ENCODE measurements at regions not wholly inside any gene's neighbourhood (a gene's known extent, or its start where the extent isn't known, plus 50 kb on each side); places are given as distances from the start of the nearest gene placed in this dataset.
"Not testable (repeated sequence)": the region's sequence is repeated elsewhere in the genome, so short reads cannot be mapped to it uniquely, and the experiment has no call there.

- no peak for DNase-seq
Measured at GRCh38 chr2:13628122-13628521, 911.4 kb downstream of the TRIB2 start.

GRCh38 chr2:13638181-13638580 lies 921.4 kb downstream of the TRIB2 start:
- no peak for DNase-seq

DNA sequence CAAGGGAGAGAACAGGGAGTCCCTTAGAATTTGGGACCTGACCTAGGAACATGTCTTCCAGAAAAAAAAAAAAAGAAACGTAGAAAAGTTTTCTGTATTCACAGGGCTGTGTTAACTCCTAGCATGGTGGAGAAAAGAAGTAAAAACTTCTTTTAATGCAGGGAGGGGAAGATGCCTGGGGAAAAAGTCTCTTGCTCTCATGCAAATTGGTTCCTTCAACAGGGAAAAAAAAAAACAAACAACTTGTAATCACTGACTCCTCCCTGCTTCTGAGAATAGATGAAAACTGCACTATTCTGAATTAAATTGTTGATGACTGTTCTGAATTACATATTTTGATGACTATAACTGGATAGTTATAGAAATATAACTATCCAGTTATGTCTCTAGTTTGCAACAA lies 933.2 kb downstream of the TRIB2 start:
- no peak for DNase-seq

DNA sequence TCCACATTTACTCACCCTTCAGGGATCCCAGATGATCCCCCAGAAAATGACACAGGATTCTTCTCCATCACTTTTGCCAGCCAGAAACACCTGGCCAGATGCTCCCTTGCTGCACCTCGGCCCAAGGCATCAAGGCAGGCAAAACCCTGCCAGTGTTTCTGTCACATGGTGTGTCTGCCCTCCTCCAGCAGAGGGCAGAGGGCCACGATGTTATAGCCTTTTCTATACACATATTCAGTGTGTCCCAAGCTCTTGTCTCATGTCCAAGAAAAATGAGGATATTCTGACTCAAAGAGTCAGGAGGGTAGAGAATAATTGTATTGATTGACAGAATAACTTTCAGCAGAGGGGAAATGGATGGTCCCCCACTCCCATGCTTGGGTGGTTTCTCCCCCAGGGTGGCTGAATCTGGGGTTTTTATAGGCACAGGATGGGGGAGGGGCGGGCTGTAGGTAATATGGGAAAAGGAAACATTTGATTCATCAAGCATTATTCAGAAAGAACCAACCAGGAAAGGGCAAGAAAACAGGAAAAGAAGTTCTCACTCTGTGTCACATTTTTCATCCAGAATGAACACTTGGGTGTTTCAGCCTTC lies 933.9 kb downstream of the TRIB2 start:
- DNase-seq, result no peak

DNA sequence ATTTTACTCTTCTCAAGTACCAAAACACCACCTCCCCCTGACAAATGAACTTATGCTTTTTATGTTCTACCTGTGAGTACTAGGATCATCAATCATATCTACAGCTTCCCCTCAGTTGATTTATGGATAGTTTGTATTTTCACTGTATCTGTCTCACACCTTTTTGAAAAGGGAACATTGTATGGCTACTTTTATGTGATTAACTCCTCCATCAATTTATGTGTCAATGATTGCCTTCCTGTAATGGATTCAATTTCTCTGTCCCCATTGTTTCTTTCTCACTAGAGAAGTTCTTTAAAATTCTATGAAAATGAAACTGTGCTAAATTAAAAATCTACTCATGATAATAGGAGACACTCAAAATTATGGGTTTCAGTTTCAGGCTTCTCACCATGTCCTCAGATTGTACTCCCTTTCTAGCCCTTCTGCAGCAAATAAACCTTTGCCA lies 935.0 kb downstream of the TRIB2 start:
- no peak for DNase-seq

DNA sequence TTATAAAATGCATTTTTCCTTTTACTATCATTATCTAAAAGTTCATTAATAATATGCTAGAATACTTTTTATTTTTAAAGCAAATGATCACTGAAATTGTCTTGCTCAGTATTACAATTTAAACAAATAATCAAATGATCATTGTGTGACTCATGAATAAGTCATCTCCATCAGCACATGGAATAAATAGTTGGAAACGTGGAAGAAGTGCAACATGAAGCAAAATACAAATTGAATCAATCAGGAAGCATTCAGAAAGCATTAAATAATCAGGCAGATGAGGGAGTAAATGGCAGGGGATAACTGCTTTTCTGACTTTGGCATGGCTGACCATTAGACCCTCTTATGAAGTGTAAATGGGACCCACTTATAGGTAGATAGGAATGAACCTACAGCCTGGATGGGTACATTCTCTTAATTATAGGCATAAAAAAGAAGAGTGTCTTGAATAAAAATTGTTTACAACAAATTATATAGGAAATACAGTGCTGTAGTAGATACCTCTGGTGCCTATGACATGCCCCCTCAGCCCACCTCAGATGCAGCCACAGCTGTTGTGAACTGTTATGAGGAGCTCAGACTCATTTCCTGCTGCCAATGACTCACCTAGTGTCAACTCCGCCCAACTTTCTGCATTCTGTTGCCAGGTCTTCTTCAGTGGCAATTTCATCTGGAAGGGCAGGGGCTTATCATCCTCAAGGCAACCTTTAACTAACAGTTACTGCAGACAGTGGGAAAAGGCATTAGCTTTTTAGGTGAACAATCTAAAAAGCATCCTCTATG lies 936.0 kb downstream of the TRIB2 start:
- no peak for DNase-seq

- DNase-seq, result no peak
Measured at GRCh38 chr2:13654416-13654815, 937.7 kb downstream of the TRIB2 start.

DNA sequence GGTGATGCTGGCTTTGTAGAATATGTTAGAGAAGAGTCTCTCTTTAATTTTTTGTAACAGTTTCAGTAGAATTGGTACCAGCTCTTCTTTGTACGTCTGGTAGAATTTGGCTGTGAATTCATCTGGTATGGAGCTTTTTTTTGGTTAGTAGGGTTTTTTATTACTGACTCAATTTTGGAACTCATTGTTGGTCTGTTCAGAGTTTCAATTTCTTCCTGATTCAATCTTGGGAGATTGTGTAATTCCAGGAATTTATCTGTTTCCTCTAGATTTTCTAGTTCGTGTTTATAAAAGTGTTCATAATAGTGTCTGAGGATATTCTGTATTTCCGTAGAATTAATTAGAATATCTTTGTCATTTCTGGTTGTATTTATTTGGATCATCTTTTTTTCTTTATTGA lies 943.5 kb downstream of the TRIB2 start:
- no peak for DNase-seq

- no peak for DNase-seq
Measured at GRCh38 chr2:13662055-13662454, 945.3 kb downstream of the TRIB2 start.

GRCh38 chr2:13666582-13667414 lies 950.1 kb downstream of the TRIB2 start:
- no peak for DNase-seq

DNA sequence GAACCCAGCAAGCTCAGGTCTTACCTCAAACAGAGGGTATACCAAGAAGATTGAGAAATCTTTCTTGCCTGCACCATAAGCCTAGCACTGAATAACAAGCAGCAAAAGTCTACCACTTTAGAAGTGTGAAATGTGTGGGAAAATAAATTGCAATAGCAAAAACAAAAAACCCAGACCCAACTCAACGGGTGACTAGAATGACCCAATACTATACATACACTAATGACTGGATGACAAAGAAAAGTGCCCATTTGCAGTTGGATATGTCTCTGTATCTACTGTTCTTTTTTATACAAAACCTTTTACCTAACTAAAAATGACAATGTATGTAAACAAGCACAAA lies 950.6 kb downstream of the TRIB2 start:
- DNase-seq, result no peak

GRCh38 chr2:13669607-13670006 lies 952.9 kb downstream of the TRIB2 start:
- no peak for DNase-seq

DNA sequence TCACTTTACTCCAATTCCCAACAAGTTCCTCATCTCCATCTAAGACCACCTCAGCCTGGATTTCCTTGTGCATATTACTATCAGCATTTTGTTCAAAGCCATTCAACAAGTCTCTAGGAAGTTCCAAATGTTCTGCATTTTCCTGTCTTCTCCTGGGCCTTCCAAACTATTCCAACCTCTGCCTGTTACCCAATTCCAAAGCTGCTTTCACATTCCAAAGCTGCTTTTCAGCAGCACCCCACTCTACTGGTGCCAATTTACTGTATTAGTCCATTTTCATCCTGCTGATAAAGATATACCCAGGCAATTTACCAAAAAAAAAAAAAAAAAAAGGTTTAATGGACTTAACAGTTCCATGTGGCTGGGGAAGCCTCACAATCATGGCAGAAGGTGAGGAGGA lies 957.1 kb downstream of the TRIB2 start:
- not testable (repeated sequence) for DNase-seq

GRCh38 chr2:13676269-13676668 lies 956.2 kb upstream of the LRATD1 start:
- no peak for DNase-seq

DNA sequence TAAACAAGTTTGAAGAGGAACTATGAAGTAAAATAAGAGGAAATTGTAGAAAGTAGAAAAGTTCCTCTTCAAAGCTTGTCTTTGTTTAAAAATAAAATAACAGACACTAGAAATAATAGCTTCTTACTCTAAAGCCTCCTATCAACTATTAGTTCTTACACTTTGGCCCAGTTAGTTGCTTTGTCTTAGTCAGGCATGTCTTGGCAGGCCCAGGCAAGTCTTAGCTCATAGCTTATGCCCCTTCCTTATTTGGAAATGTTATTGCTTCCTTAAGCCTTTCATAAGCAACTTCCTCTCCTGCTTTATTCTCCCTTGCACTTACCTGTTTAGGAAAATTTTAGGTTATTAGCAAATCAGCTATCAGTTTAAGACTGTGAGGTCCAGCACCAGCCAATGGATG lies 950.6 kb upstream of the LRATD1 start:
- DNase-seq, result no peak

GRCh38 chr2:13682540-13683272 lies 949.8 kb upstream of the LRATD1 start:
- no peak for DNase-seq

GRCh38 chr2:13686262-13686661 lies 946.3 kb upstream of the LRATD1 start:
- DNase-seq, result no peak

- DNase-seq, result no peak
Measured at GRCh38 chr2:13694673-13695072, 937.8 kb upstream of the LRATD1 start.

- no peak for DNase-seq
Measured at GRCh38 chr2:13696601-13697000, 935.9 kb upstream of the LRATD1 start.

- DNase-seq, result no peak
Measured at GRCh38 chr2:13698847-13699246, 933.7 kb upstream of the LRATD1 start.

GRCh38 chr2:13699939-13700338 lies 932.6 kb upstream of the LRATD1 start:
- DNase-seq, result not testable (repeated sequence)

- no peak for DNase-seq
Measured at GRCh38 chr2:13711154-13711553, 921.4 kb upstream of the LRATD1 start.

DNA sequence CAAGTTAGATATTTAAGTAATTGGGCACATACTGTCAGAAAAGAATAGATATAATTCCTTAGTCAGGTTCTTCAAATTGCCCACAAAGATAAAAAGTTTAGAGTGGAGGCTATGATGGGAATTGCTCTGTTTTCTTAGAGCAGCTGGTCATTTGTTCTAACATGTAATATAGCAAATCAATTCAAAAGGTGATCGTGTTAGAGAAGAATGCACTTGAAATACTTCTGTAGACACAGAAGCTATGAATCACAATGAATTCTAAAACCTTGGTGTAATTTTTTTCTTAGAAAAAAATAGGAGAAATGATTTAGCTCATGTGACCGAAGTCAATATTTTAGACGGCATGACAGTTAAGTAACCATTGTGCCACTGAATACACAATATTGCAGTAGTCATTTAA lies 918.1 kb upstream of the LRATD1 start:
- no peak for DNase-seq
